GM11168 (cell line): ENCODE measurements at regions not wholly inside any gene's neighbourhood (a gene's known extent, or its start where the extent isn't known, plus 50 kb on each side); places are given as distances from the start of the nearest gene placed in this dataset.
"Not testable (repeated sequence)": the region's sequence is repeated elsewhere in the genome, so short reads cannot be mapped to it uniquely, and the experiment has no call there.

Experiments used
- in situ Hi-C: fragments of 300-500 bp; cut with MboI; formaldehyde crosslinking; loops from one replicate; pipeline ENCODE4 v1.12.0; 2022; ENCODE audit warnings: low sequenced_read_pairs; ENCODE audit not compliant: unreplicated experiment

- in situ Hi-C loops: no loop called here
These were observed 52.7 kb upstream of the NCK2 start for GRCh38 chr2:105691947-105692390.

GRCh38 chr2:105690566-105690965 lies 54.1 kb upstream of the NCK2 start:
- in situ Hi-C loops: no loop called here

- in situ Hi-C loops: no loop called here
These were observed 55.2 kb upstream of the NCK2 start for GRCh38 chr2:105689484-105689883.

- in situ Hi-C loops: no loop called here
These were observed 55.8 kb upstream of the NCK2 start for GRCh38 chr2:105688946-105689345.

- in situ Hi-C loops: no loop called here
These were observed 58.1 kb upstream of the NCK2 start for GRCh38 chr2:105686588-105686987.

GRCh38 chr2:105683011-105683492 lies 61.7 kb upstream of the NCK2 start:
- in situ Hi-C loops: no loop called here

GRCh38 chr2:105682401-105682800 lies 62.3 kb upstream of the NCK2 start:
- in situ Hi-C loops: no loop called here

GRCh38 chr2:105681927-105682326 lies 62.8 kb upstream of the NCK2 start:
- in situ Hi-C loops: no loop called here

GRCh38 chr2:105680357-105680756 lies 64.4 kb upstream of the NCK2 start:
- in situ Hi-C loops: no loop called here

- in situ Hi-C loops: no loop called here
These were observed 66.4 kb upstream of the NCK2 start for GRCh38 chr2:105678346-105678745.

GRCh38 chr2:105677901-105678300 lies 66.8 kb upstream of the NCK2 start:
- in situ Hi-C loops: no loop called here

GRCh38 chr2:105675841-105676240 lies 68.9 kb upstream of the NCK2 start:
- in situ Hi-C loops: no loop called here

GRCh38 chr2:105674859-105675541 lies 69.7 kb upstream of the NCK2 start:
- in situ Hi-C loops: no loop called here

GRCh38 chr2:105674401-105674800 lies 70.3 kb upstream of the NCK2 start:
- in situ Hi-C loops: no loop called here

GRCh38 chr2:105671156-105671555 lies 73.6 kb upstream of the NCK2 start:
- in situ Hi-C loops: no loop called here

- in situ Hi-C loops: no loop called here
These were observed 75.3 kb upstream of the NCK2 start for GRCh38 chr2:105669384-105669891.

- in situ Hi-C loops: no loop called here
These were observed 79.2 kb upstream of the NCK2 start for GRCh38 chr2:105665480-105665879.

GRCh38 chr2:105660489-105660888 lies 84.2 kb upstream of the NCK2 start:
- in situ Hi-C loops: no loop called here

- in situ Hi-C loops: not testable (repeated sequence)
These were observed 88.7 kb upstream of the NCK2 start for GRCh38 chr2:105655723-105656606.

GRCh38 chr2:105655244-105655643 lies 89.5 kb upstream of the NCK2 start:
- in situ Hi-C loops: no loop called here

GRCh38 chr2:105654474-105655004 lies 90.2 kb upstream of the NCK2 start:
- in situ Hi-C loops: no loop called here
